ENCODE measurements at regions not wholly inside any gene's neighbourhood (a gene's known extent, or its start where the extent isn't known, plus 50 kb on each side); places are given as distances from the start of the nearest gene placed in this dataset.

DNA sequence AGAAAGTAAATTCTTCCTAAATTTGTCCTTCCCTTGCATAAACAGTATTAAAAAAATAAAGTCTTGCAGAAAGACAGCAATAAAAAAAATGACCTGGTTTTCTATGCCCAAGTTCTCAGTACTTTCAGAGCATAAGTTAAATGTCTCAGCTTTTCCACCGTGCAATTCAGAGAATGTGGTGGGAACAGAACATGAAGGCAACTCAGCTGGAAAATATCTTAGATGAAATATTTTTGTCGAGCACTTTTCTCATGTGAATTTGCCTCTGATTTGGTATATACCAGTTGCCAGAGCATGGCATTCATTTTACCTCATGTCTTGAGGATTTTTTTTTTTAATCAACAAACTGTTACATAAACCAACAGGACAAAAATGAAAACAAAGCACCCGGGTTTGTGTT, 176.1 kb downstream of the CETN3 start:
- no peaks in the 10 kb centered on the region for H3K36me3 ChIP-seq (ENCODE audit: insufficient read depth, low read length)
- TF ChIP-seq POLR2AphosphoS5 (IDR thresholded peaks at IDR 0.05) (no peak), MXI1 (conservative IDR thresholded peaks at IDR 0.05; ENCODE audit: poor library complexity, severe bottlenecking) (no peak), EZH2 (IDR thresholded peaks at IDR 0.05; ENCODE audit: borderline replicate concordance, insufficient read depth, low read length, poor library complexity, severe bottlenecking) (no peak), TAF1 (IDR thresholded peaks at IDR 0.05; ENCODE audit: low read depth) (no peak), EP300 (conservative IDR thresholded peaks at IDR 0.05; ENCODE audit: poor library complexity, severe bottlenecking) (no peak), SMC3 (conservative IDR thresholded peaks at IDR 0.05; ENCODE audit: poor library complexity) (no peak), RAD21 (conservative IDR thresholded peaks at IDR 0.05) (no peak)
- TF ChIP-seq, protein P1, sequence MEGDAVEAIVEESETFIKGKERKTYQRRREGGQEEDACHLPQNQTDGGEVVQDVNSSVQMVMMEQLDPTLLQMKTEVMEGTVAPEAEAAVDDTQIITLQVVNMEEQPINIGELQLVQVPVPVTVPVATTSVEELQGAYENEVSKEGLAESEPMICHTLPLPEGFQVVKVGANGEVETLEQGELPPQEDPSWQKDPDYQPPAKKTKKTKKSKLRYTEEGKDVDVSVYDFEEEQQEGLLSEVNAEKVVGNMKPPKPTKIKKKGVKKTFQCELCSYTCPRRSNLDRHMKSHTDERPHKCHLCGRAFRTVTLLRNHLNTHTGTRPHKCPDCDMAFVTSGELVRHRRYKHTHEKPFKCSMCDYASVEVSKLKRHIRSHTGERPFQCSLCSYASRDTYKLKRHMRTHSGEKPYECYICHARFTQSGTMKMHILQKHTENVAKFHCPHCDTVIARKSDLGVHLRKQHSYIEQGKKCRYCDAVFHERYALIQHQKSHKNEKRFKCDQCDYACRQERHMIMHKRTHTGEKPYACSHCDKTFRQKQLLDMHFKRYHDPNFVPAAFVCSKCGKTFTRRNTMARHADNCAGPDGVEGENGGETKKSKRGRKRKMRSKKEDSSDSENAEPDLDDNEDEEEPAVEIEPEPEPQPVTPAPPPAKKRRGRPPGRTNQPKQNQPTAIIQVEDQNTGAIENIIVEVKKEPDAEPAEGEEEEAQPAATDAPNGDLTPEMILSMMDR (IDR thresholded peaks at IDR 0.05; ENCODE audit: poor library complexity, severe bottlenecking): no peak
- TF ChIP-seq, protein P2, sequence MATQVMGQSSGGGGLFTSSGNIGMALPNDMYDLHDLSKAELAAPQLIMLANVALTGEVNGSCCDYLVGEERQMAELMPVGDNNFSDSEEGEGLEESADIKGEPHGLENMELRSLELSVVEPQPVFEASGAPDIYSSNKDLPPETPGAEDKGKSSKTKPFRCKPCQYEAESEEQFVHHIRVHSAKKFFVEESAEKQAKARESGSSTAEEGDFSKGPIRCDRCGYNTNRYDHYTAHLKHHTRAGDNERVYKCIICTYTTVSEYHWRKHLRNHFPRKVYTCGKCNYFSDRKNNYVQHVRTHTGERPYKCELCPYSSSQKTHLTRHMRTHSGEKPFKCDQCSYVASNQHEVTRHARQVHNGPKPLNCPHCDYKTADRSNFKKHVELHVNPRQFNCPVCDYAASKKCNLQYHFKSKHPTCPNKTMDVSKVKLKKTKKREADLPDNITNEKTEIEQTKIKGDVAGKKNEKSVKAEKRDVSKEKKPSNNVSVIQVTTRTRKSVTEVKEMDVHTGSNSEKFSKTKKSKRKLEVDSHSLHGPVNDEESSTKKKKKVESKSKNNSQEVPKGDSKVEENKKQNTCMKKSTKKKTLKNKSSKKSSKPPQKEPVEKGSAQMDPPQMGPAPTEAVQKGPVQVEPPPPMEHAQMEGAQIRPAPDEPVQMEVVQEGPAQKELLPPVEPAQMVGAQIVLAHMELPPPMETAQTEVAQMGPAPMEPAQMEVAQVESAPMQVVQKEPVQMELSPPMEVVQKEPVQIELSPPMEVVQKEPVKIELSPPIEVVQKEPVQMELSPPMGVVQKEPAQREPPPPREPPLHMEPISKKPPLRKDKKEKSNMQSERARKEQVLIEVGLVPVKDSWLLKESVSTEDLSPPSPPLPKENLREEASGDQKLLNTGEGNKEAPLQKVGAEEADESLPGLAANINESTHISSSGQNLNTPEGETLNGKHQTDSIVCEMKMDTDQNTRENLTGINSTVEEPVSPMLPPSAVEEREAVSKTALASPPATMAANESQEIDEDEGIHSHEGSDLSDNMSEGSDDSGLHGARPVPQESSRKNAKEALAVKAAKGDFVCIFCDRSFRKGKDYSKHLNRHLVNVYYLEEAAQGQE (IDR thresholded peaks at IDR 0.05; ENCODE audit: borderline replicate concordance): no peak
- H3K9me2 ChIP-seq (ENCODE audit: insufficient read depth, low read length): no peaks in the 10 kb centered on the region
- H3K27ac ChIP-seq (ENCODE audit: low read length): no peak overlapping the region
- H3K4me3 ChIP-seq (ENCODE audit: low read length): no peak overlapping the region
- no peak overlapping the region for H3K4me2 ChIP-seq (ENCODE audit: low read length)
- no peaks in the 10 kb centered on the region for H3K79me2 ChIP-seq (replicated peaks; ENCODE audit: insufficient read depth, low read length)
- H3K27me3 ChIP-seq (ENCODE audit: insufficient read depth, low read depth, low read length): no peaks in the 10 kb centered on the region
- H4K20me1 ChIP-seq (ENCODE audit: insufficient read depth): no peaks in the 10 kb centered on the region
- no peak overlapping the region for H3K9ac ChIP-seq (ENCODE audit: low read length)
- no peaks in the 10 kb centered on the region for H3K9me3 ChIP-seq (ENCODE audit: low read length)
- H3F3A ChIP-seq (ENCODE audit: insufficient read depth, low read length, poor library complexity, severe bottlenecking): no peaks in the 10 kb centered on the region
- no peak overlapping the region for H2AFZ ChIP-seq (ENCODE audit: low read depth, low read length)

DNA sequence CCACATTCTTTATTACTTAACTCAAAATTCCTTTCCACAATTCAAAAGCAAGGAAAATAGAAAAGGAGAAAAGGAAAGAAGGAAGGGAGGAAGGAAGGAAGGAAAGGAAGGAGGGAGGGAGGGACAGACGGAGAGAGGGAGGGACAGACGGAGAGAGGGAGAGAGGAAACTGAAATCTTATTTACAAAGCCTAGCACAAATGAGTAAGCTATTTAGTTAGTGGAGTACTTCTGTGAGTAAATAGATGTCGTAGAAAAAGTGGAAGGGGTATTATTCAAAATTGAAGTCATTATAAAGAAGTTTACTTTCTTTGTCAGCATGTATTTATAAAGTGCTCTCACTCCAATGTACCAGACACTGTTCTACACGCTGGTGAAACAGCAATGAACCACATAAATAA, 177.9 kb downstream of the CETN3 start:
- H3K9ac ChIP-seq (ENCODE audit: low read length): no peak overlapping the region
- H3K4me3 ChIP-seq (ENCODE audit: low read length): no peak overlapping the region
- no peaks in the 10 kb centered on the region for H3K27me3 ChIP-seq (ENCODE audit: insufficient read depth, low read depth, low read length)
- H3F3A ChIP-seq (ENCODE audit: insufficient read depth, low read length, poor library complexity, severe bottlenecking): no peaks in the 10 kb centered on the region
- H3K27ac ChIP-seq (ENCODE audit: low read length): no peak overlapping the region
- no peaks in the 10 kb centered on the region for H4K20me1 ChIP-seq (ENCODE audit: insufficient read depth)
- no peaks in the 10 kb centered on the region for H3K9me3 ChIP-seq (ENCODE audit: low read length)
- H2AFZ ChIP-seq (ENCODE audit: low read depth, low read length): no peak overlapping the region
- H3K4me2 ChIP-seq (ENCODE audit: low read length): no peak overlapping the region
- TF ChIP-seq SMC3 (conservative IDR thresholded peaks at IDR 0.05; ENCODE audit: poor library complexity) (no peak), TAF1 (IDR thresholded peaks at IDR 0.05; ENCODE audit: low read depth) (no peak), EZH2 (IDR thresholded peaks at IDR 0.05; ENCODE audit: borderline replicate concordance, insufficient read depth, low read length, poor library complexity, severe bottlenecking) (no peak), RAD21 (conservative IDR thresholded peaks at IDR 0.05) (no peak), POLR2AphosphoS5 (IDR thresholded peaks at IDR 0.05) (no peak), MXI1 (conservative IDR thresholded peaks at IDR 0.05; ENCODE audit: poor library complexity, severe bottlenecking) (no peak), EP300 (conservative IDR thresholded peaks at IDR 0.05; ENCODE audit: poor library complexity, severe bottlenecking) (no peak)
- TF ChIP-seq, protein P2 (IDR thresholded peaks at IDR 0.05; ENCODE audit: borderline replicate concordance): no peak
- TF ChIP-seq, protein P1 (IDR thresholded peaks at IDR 0.05; ENCODE audit: poor library complexity, severe bottlenecking): no peak
- no peaks in the 10 kb centered on the region for H3K79me2 ChIP-seq (replicated peaks; ENCODE audit: insufficient read depth, low read length)
- no peaks in the 10 kb centered on the region for H3K9me2 ChIP-seq (ENCODE audit: insufficient read depth, low read length)
- H3K36me3 ChIP-seq (ENCODE audit: insufficient read depth, low read length): no peaks in the 10 kb centered on the region

Measured in neural cell (in vitro differentiated cells).